GM19372 (cell line): ENCODE measurements at regions not wholly inside any gene's neighbourhood (a gene's known extent, or its start where the extent isn't known, plus 50 kb on each side); places are given as distances from the start of the nearest gene placed in this dataset.

ENCODE experiments used
- ATAC-seq: cut with Tn5 transposase; IDR thresholded peaks from one replicate; pipeline ENCODE4 v1.9.1; 2021; ENCODE audit warnings: mild to moderate bottlenecking, low read depth, moderate library complexity; ENCODE audit not compliant: unreplicated experiment

- no peak for ATAC-seq
Observed at GRCh38 chr1:5329068-5329739, 663.0 kb downstream of the NPHP4 start.

GRCh38 chr1:5324883-5325282 lies 667.3 kb downstream of the NPHP4 start:
- ATAC-seq = no peak

- no peak for ATAC-seq
Observed at GRCh38 chr1:5318143-5318816, 663.9 kb downstream of the AJAP1 start.

- ATAC-seq = no peak
Observed at GRCh38 chr1:5317391-5317790, 663.0 kb downstream of the AJAP1 start.

GRCh38 chr1:5312862-5313261 lies 658.5 kb downstream of the AJAP1 start:
- no peak for ATAC-seq

GRCh38 chr1:5312293-5312674 lies 657.9 kb downstream of the AJAP1 start:
- no peak for ATAC-seq

GRCh38 chr1:5311634-5312292 lies 657.4 kb downstream of the AJAP1 start:
- no peak for ATAC-seq

- ATAC-seq = no peak
Observed at GRCh38 chr1:5311147-5311546, 656.7 kb downstream of the AJAP1 start.

- ATAC-seq = no peak
Observed at GRCh38 chr1:5308249-5308648, 653.8 kb downstream of the AJAP1 start.

GRCh38 chr1:5304702-5305101 lies 650.3 kb downstream of the AJAP1 start:
- ATAC-seq = no peak

GRCh38 chr1:5298376-5298775 lies 644.0 kb downstream of the AJAP1 start:
- no peak for ATAC-seq

GRCh38 chr1:5297886-5298239 lies 643.5 kb downstream of the AJAP1 start:
- no peak for ATAC-seq

GRCh38 chr1:5297180-5297885 lies 642.9 kb downstream of the AJAP1 start:
- ATAC-seq = no peak

GRCh38 chr1:5296557-5297179 lies 642.3 kb downstream of the AJAP1 start:
- no peak for ATAC-seq

- ATAC-seq = no peak
Observed at GRCh38 chr1:5296095-5296494, 641.7 kb downstream of the AJAP1 start.

GRCh38 chr1:5291889-5292288 lies 637.5 kb downstream of the AJAP1 start:
- ATAC-seq = no peak

- no peak for ATAC-seq
Observed at GRCh38 chr1:5287178-5288150, 633.1 kb downstream of the AJAP1 start.

- ATAC-seq = no peak
Observed at GRCh38 chr1:5286244-5286643, 631.8 kb downstream of the AJAP1 start.

GRCh38 chr1:5274527-5274926 lies 620.1 kb downstream of the AJAP1 start:
- no peak for ATAC-seq
